ENCODE measurements at regions not wholly inside any gene's neighbourhood (a gene's known extent, or its start where the extent isn't known, plus 50 kb on each side); places are given as distances from the start of the nearest gene placed in this dataset.

DNA sequence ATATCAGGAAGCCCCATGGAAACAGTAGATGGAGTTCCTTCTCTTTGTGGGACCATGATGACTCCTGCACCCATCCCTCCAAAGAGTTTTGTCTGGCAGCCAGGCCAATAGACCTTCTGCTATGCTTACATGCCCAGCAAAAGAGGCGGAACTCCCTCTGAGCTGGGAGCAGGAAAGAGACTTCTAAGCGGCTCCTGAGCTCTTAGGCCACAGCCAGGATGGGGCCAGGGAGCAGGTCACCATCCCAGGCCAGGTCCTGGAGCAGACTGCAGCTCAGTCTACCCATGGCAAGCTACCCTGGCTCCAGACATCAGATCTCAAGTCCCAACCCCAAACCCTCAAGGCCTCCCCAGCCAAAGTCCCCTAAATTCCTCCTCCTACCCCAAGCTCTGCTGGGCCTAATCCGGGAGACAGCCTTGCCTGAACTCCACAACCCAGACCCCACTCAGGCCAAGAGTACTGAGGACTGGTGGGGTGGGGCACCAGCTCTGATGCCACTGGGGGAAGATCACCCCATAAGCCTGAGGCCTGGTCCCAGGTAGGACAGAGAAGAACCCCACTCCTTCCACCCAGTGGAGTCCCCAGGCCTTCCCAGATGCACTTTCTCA, 387.9 kb downstream of the MATN1 start:
- TF ChIP-seq, protein P1, sequence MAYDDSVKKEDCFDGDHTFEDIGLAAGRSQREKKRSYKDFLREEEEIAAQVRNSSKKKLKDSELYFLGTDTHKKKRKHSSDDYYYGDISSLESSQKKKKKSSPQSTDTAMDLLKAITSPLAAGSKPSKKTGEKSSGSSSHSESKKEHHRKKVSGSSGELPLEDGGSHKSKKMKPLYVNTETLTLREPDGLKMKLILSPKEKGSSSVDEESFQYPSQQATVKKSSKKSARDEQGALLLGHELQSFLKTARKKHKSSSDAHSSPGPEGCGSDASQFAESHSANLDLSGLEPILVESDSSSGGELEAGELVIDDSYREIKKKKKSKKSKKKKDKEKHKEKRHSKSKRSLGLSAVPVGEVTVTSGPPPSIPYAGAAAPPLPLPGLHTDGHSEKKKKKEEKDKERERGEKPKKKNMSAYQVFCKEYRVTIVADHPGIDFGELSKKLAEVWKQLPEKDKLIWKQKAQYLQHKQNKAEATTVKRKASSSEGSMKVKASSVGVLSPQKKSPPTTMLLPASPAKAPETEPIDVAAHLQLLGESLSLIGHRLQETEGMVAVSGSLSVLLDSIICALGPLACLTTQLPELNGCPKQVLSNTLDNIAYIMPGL (CRISPR knock-in tag; IDR thresholded peaks at IDR 0.05; ENCODE audit: borderline replicate concordance): no peak
- TF ChIP-seq CEBPB (IDR thresholded peaks at IDR 0.05) (no peak), TP53 (CRISPR knock-in tag; IDR thresholded peaks at IDR 0.05) (no peak), CBX8 (IDR thresholded peaks at IDR 0.05) (no peak), ZFP36 (IDR thresholded peaks at IDR 0.05; ENCODE audit: borderline replicate concordance, partially characterized antibody) (no peak)
- TF ChIP-seq, protein P2, sequence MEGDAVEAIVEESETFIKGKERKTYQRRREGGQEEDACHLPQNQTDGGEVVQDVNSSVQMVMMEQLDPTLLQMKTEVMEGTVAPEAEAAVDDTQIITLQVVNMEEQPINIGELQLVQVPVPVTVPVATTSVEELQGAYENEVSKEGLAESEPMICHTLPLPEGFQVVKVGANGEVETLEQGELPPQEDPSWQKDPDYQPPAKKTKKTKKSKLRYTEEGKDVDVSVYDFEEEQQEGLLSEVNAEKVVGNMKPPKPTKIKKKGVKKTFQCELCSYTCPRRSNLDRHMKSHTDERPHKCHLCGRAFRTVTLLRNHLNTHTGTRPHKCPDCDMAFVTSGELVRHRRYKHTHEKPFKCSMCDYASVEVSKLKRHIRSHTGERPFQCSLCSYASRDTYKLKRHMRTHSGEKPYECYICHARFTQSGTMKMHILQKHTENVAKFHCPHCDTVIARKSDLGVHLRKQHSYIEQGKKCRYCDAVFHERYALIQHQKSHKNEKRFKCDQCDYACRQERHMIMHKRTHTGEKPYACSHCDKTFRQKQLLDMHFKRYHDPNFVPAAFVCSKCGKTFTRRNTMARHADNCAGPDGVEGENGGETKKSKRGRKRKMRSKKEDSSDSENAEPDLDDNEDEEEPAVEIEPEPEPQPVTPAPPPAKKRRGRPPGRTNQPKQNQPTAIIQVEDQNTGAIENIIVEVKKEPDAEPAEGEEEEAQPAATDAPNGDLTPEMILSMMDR (IDR thresholded peaks at IDR 0.05): no peak
